NCI-H1930 (cell line): ENCODE measurements at regions not wholly inside any gene's neighbourhood (a gene's known extent, or its start where the extent isn't known, plus 50 kb on each side); places are given as distances from the start of the nearest gene placed in this dataset.
"Not testable (repeated sequence)": the region's sequence is repeated elsewhere in the genome, so short reads cannot be mapped to it uniquely, and the experiment has no call there.

Experiments
- DNase-seq, 2 experiments: peaks; one replicate each; lab custom pipeline; 2025; lab: John Stamatoyannopoulos, UW

DNA sequence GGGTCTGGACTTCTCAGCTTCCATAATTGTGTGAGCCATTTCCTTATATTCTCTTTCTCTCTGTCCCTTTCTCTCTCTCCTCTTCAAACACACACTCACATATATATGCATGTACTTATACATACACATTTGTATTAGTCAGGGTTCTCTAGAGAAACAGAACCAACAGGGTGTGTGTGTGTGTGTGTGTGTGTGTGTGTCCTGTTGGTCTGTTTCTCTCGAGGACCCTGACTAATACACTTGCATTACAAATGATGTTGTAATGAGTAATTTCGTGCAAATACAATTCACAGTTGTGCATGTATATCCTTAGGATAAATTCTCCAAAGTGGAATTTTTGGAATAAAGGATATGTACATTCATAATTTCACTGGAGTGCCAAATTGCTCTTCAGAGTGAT is 115.3 kb downstream of the NPIPB5 start:
- DNase-seq = no peak

DNA sequence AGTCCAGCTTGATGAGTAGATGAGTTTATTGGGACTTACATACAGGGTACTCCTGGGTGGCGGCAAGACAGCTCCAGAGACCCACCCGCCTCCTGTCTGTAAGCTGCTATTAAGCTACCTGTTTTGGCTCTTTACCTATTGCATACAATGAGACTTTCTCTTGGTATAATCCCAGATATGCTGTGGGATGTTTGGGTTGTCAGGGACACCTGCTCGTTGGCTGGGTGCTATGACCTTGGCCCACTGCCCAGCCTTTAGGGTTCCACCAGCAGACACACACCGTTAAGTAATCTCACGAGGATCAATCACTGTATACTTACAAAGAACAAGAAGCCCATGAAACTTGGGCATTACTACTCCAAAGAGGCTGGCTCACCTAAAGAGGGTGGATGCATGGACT is 116.4 kb downstream of the NPIPB5 start:
- no peak for DNase-seq

DNA sequence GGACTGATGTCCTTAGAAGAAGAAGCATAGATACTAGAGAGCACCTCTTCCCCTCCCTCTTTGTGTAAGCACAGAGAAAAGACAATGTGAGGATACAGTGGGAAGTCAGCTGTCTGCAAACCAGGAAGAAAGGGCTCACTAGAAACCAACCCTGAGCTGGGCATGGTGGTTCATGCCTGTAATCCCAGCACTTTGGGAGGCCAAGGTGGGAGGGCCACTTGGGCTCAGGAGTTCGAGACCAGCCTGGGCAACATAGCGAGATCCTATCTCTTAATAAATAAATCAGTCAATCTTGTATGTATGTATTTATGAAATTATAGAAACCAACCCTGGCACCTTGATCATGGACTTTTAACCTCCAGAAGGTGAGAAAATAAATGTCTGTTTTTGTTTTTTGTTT is 118.3 kb downstream of the NPIPB5 start:
- DNase-seq = no peak

DNA sequence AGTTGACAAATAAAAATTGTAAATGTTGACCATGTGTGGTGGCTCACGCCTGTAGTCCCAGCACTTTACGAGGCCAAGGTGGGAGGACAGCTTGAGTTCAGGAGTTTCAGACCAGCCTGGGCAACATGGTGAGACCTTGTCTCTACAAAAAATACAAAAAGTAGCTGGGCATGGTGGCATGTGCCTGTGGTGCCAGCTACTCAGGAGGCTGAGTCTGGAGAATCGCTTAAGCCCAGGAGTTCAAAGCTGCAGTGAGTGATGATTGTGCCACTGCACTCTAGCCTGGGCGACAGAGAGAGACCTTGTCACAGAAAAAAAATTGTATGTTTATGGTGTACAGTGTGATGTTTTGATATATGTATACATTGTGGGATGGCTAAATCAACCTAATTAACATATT is 119.6 kb downstream of the NPIPB5 start:
- no peak for DNase-seq

DNA sequence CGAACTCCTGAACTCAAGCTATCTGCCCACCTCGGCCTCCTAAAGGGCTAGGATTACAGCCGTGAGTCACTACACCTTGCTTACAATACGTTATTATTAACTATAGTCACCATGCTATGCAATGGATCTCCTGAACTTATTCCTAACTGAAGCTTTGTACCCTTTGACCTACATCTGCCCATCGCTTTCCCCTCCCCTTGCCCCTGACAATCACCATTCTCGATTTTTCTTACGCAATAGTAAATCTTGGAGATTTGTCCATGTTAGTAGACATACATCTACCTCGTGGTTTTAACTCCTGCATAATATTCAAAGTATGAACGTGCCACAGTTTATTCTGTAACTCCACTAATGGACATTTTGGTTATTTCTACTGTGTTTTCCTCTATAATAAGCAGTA is 120.6 kb downstream of the NPIPB5 start:
- no peak for DNase-seq

DNA sequence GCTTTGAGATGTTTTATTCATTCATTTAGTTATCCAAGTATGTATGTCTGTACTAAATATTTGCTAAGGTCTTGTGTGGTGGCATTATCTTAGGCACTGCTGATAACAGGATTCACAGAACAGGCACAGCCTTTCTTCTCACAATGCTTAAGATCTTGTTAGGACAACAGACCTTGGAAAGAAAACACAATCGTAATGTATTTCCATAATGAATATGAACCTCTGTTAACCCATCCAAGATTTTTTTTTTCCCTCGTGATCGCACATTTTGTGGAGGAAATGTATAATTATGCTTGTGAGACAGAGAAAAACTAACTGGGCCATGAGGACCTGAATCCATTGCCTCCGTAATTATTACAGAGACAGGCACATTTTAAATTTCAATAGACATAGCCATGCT is 121.9 kb downstream of the NPIPB5 start:
- DNase-seq = no peak

- DNase-seq = no peak
Measured at GRCh38 chr16:22633280-22633679, 122.6 kb downstream of the NPIPB5 start.

DNA sequence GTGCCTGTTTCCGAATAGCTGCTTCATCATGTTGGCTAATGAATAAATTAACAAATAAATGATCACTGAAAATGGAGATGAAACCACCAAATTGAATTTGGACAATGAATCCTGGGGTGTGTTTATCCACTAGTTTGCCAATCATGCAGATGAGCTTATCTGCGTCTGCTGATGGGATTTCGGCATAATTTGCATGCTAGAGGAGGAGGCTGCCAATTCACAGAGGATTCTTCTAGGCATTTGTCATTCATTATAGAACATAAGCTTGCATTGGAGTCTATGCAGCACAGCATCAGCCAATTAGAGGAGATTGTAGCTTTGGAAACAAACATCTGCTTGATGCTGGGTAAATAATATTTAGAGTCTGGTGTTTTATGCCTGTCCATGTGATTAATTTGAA is 123.1 kb downstream of the NPIPB5 start:
- no peak for DNase-seq

DNA sequence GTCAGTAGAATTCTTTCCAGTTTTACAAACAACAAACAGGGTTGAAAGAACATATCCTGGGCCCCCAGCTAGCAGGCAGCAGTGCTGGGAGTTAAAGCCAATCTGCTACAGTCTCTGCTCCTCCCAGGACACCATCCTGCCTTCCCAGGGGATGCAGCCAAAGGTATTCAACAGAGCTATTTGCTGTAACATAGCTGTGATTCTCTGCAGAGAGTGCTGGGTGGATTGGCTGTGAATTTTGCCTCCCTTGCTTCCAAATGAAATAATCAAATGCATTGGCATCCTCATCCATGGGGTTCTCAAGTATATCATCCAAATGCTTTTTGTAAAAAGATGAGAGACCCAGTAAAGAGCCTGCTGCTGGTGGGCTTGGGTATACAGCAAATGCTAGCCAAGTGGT is 124.3 kb downstream of the NPIPB5 start:
- no peak for DNase-seq

DNA sequence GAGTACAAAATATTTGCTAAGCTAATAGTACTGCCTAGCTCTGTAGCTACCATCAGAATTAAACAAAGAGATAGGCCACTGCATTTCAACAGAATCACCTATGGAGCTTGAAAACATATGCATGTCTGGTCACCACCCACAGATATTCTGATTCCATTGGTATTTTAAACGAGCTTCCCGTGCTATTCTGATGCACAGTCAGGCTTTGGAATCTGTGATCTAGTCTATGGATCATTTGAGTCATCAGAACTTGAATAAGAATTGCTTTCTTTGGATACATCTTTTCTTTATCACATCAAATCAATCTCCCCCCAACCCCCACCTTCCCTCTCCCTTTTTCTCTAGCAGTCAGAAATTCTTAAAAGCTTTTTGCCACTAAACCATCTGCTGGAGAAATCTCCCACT is 124.7 kb downstream of the NPIPB5 start:
- DNase-seq = no peak

DNA sequence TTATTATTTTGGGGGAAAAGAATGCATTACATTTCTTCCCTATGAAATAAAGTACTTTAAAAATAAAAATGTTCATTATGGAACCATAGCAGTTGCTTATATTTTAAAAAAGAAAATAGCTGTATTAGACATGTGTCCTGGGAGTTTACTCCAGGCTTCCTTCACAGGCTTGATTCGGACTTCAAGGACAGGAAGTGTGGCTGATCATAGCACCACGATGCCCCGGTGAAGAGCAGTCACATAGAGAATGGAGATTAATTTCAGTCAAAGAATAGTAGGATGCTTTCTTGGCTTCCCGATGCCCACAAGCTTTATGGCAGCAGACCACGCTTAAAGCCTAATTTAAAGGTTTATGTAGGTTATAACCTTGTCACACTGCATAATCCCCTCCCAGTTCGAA is 125.1 kb downstream of the NPIPB5 start:
- DNase-seq = no peak

GRCh38 chr16:22638393-22639206 is 127.9 kb downstream of the NPIPB5 start:
- no peak for DNase-seq

DNA sequence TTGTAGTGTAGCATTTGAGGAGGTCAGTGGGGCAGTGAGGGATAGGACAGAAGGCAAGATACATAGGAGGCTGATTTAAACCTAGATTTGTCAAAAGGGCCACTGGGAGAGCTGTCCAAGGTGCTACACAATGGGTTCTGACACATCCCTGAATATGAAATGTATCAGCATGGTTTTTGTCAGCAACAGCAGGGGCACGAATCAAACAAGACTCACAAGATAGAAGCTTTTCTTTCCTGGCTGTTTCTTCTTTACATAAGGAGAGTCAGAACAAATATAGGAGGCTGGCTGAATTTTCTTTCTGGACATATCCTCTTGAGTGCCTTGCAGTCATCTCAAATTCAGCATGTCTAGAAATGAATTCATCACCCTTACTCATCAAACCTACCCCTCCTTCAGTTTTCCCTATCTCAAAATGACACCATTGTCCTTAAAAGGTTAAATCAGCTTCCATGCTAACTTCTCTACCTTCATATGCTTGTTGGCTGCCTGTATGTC is 130.5 kb downstream of the NPIPB5 start:
- no peak for DNase-seq

DNA sequence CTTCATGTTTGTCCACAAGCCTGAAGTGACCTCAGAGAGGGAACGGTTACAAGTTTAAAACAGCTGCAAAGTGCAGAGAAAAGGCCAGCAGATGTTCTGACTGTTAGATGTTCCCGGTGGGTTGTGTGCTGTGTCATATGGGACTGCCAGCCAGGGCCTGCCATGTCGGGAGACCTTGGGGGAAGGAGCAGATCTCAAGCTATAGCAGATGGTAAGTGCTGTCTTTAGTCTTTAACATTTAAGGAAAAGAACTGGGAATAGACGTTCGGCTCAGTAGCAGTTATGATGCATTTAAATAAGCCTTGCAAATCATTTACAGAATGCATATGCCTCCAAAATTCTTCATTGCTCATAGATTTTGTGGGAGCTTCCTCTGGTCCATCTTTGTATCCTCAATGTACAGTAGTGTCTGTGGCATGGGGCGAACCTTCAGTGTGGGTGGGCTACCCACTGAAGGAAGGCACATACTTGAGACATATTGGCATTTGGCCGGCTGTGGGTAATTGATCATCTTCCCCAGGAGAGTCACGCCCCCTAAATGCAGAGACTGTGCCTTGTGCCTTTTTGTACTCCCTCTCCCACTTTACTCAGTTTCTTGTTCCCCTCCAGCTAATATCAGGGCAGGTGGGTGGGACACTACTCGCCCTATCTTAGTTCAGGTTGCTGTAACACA is 131.9 kb downstream of the NPIPB5 start:
- DNase-seq = no peak

DNA sequence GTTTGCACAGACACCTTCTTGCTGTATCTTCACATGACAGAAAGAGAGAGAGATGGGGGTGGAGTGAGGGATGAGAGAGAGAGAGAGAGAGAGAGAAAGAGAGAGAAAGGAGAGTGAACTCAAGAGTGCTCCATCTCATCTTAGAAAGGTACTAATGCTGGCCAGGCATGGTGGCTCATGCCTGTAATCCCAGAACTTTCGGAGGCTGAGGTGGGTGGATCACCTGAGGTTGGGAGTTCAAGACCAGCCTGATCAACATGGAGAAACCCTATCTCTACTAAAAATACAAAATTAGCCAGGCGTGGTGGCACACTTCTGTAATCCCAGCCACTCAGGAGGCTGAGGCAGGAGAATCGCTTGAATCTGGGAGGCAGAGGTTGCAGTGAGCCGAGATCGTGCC is 132.5 kb downstream of the NPIPB5 start:
- DNase-seq = not testable (repeated sequence)

- no peak for DNase-seq
Measured at GRCh38 chr16:22643886-22644285, 133.2 kb downstream of the NPIPB5 start.

DNA sequence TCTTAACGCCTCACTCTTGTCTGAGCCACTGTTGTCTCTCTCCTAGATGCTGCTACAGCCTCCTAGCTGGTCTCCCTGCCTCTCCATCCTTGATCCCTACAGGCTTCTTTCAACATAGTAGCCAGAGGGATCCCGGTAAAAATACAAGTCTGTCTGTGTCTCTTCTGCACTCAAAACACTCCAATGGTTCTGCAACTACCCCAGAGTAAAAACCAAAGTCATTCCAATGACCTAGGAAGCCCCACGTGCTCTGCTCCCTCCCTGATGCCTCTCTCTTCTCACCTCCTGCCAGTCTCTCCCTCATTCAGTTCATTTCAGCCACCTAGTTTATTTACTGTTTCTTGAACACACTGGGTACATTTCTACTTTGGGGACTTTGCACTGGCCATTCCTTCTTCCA is 135.2 kb downstream of the NPIPB5 start:
- DNase-seq = no peak

GRCh38 chr16:22646948-22647556 is 136.4 kb downstream of the NPIPB5 start:
- DNase-seq = no peak

GRCh38 chr16:22648141-22648540 is 137.4 kb downstream of the NPIPB5 start:
- DNase-seq = no peak

DNA sequence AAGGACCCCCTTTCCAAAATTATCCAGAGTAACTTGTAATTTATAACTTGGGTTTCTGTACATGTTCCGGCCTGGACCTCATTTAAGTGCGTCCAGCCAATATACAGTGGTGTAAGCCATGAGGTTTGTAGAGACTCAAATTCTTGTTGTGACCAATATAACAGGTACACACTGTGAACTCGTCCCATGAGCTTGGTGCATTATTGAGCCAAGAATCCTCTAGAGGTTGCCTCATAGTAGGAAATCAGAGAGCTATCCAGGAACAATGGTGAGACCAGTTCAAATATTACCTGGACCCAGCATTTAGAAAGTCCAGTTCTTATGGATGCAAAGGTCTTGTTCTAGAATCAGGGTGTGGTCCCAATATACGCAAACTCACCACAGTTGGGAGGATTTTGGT is 138.2 kb downstream of the NPIPB5 start:
- no peak for DNase-seq

DNA sequence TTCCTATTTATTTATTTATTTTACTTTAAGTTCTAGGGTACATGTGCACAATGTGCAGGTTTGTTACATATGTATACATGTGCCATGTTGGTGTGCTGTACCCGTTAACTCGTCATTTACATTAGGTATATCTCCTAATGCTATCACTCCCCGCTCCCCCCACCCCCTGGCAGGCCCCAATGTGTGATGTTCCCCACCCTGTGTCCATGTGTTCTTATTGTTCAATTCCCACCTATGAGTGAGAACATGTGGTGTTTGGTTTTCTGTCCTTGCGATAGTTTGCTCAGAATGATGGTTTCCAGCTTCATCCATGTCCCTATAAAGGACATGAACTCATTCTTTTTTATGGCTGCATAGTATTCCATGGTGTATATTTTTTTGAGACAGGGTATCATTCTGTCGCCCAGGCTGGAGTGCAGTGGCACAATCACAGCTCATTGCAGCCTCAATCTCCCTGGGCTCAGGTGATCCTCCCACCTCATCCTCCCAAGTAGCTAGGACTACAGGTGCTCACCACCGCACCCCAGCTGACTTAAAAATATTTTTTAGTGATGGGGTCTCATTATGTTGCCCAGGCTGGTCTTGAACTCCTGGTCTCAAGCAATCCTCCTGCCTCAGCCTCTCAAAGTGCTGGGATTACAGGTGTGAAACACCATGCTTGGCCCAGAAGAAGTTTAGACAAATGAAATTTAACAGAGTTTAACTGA is 140.6 kb downstream of the NPIPB5 start:
- DNase-seq = not testable (repeated sequence)

- no peak for DNase-seq
Measured at GRCh38 chr16:22652463-22652845, 141.8 kb downstream of the NPIPB5 start.

DNA sequence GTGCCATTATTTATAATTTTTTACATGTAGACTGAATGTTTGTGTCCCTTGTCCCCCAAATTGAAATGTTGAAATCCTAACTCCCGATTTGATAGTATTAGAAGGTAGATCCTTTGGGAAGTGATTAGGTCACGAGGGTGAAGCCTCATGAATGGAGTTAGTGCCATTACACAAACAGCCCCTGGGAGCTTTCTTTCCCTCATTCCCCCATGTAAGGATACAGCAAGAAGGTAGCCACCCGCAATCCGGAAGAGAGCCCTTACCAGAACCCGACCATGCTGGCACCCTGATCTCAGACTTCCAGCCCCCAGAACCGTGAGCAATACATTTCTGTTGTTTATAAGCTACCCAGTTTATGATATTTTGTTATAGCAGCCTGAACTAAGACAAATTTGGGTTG is 143.2 kb downstream of the NPIPB5 start:
- no peak for DNase-seq
